ENCODE measurements at regions not wholly inside any gene's neighbourhood (a gene's known extent, or its start where the extent isn't known, plus 50 kb on each side); places are given as distances from the start of the nearest gene placed in this dataset.

- TF ChIP-seq CTCF (conservative IDR thresholded peaks at IDR 0.05) (peak; percentile 75), EZH2 (IDR thresholded peaks at IDR 0.05; ENCODE audit: low read depth) (no peak)
These were observed 700.0 kb upstream of the PCDH15 start for GRCh38 chr10:55500931-55501559.
